MM.1S (cell line): ENCODE measurements at regions not wholly inside any gene's neighbourhood (a gene's known extent, or its start where the extent isn't known, plus 50 kb on each side); places are given as distances from the start of the nearest gene placed in this dataset.

Source experiments
- DNase-seq: peaks from one replicate; pipeline ENCODE4 v3.0.0-alpha.2; 2015
- H2AFZ ChIP-seq: fragments of 300-600 bp; sonication (generic); 2 replicates; pipeline ENCODE4 v1.6.0; 2016; ENCODE audit warnings: antibody characterized with exemption, low read length
- H3F3A ChIP-seq: fragments of 300-600 bp; sonication (generic); 2 replicates; pipeline ENCODE4 v1.6.1; 2016; ENCODE audit warnings: mild to moderate bottlenecking, antibody characterized with exemption, low read length, moderate library complexity, mixed read lengths; ENCODE audit not compliant: insufficient read depth
- H3K27ac ChIP-seq: fragments of 300-600 bp; sonication (generic); 2 replicates; pipeline ENCODE4 v1.5.1; 2016; ENCODE audit warnings: mild to moderate bottlenecking, low read length
- H3K27me3 ChIP-seq: fragments of 300-600 bp; sonication (generic); replicated peaks from 2 replicates; pipeline ENCODE4 v1.6.0; 2016; ENCODE audit warnings: low read length; ENCODE audit not compliant: insufficient read depth
- H3K36me3 ChIP-seq: fragments of 300-600 bp; sonication (generic); replicated peaks from 2 replicates; pipeline ENCODE4 v1.6.1; 2016; ENCODE audit warnings: mild to moderate bottlenecking, low read length, mixed read lengths; ENCODE audit not compliant: insufficient read depth
- H3K4me1 ChIP-seq: fragments of 300-600 bp; sonication (generic); 2 replicates; pipeline ENCODE4 v1.6.1; 2016; ENCODE audit warnings: low read length, mixed read lengths
- H3K4me2 ChIP-seq: fragments of 300-600 bp; sonication (generic); 2 replicates; pipeline ENCODE4 v1.6.0; 2016; ENCODE audit warnings: low read depth, low read length
- H3K4me3 ChIP-seq: fragments of 300-600 bp; sonication (generic); 2 replicates; pipeline ENCODE4 v1.5.1; 2016; ENCODE audit warnings: low read length, mixed read lengths
- H3K79me2 ChIP-seq: fragments of 300-600 bp; sonication (generic); 2 replicates; pipeline ENCODE4 v1.6.1; 2016; ENCODE audit warnings: mixed run types, low read length, mixed read lengths
- H3K9ac ChIP-seq: fragments of 300-600 bp; sonication (generic); 2 replicates; pipeline ENCODE4 v1.6.1; 2016; ENCODE audit warnings: low read length, mixed read lengths
- H3K9me2 ChIP-seq: fragments of 300-600 bp; sonication (generic); replicated peaks from 2 replicates; pipeline ENCODE4 v1.6.1; 2016; ENCODE audit warnings: mild to moderate bottlenecking, low read length, mixed read lengths; ENCODE audit not compliant: insufficient read depth
- H3K9me3 ChIP-seq: fragments of 300-600 bp; sonication (generic); replicated peaks from 2 replicates; pipeline ENCODE4 v1.6.1; 2016; ENCODE audit warnings: mild to moderate bottlenecking, low read length, mixed read lengths; ENCODE audit not compliant: insufficient read depth
- H4K20me1 ChIP-seq: fragments of 300-600 bp; sonication (generic); 2 replicates; pipeline ENCODE4 v1.6.1; 2016; ENCODE audit warnings: mild to moderate bottlenecking, low read length, moderate library complexity, mixed read lengths; ENCODE audit not compliant: insufficient read depth
- CTCF ChIP-seq: fragments of 300-600 bp; sonication (generic); IDR thresholded peaks from 2 replicates; pipeline ENCODE4 v1.5.1; 2016; ENCODE audit warnings: antibody characterized with exemption, low read length, mixed read lengths
- EZH2 ChIP-seq: fragments of 300-600 bp; sonication (generic); optimal IDR thresholded peaks from 2 replicates; pipeline ENCODE3; 2017; ENCODE audit warnings: low read depth, mild to moderate bottlenecking, antibody characterized with exemption, low read length, mixed read lengths
- EZH2phosphoT487 ChIP-seq: fragments of 300-600 bp; sonication (generic); IDR thresholded peaks from 2 replicates; pipeline ENCODE4 v1.6.1; 2018; ENCODE audit warnings: antibody characterized with exemption, low read length

GRCh38 chr18:30328839-30329238 is 713.7 kb downstream of the DSC3 start:
- Histone ChIP-seq H3K4me2 (no peak overlapping the region), H3K27me3 (no peaks in the 10 kb centered on the region), H3K4me1 (no peaks in the 10 kb centered on the region), H3K4me3 (no peak overlapping the region), H3K36me3 (no peaks in the 10 kb centered on the region), H3K79me2 (no peaks in the 10 kb centered on the region), H3K9ac (no peak overlapping the region), H3K9me3 (no peaks in the 10 kb centered on the region), H3K27ac (no peak overlapping the region), H4K20me1 (no peaks in the 10 kb centered on the region), H2AFZ (no peak overlapping the region), H3K9me2 (no peaks in the 10 kb centered on the region), H3F3A (no peaks in the 10 kb centered on the region)
- no peak for TF ChIP-seq CTCF
- TF ChIP-seq EZH2phosphoT487, result no peak
- TF ChIP-seq EZH2, result no peak
- DNase-seq, result no peak

GRCh38 chr18:30302181-30302580 is 740.4 kb downstream of the DSC3 start:
- Histone ChIP-seq H3K9ac (no peak overlapping the region), H3K27ac (no peak overlapping the region), H2AFZ (no peak overlapping the region), H3K4me1 (no peaks in the 10 kb centered on the region), H3K9me3 (no peaks in the 10 kb centered on the region), H3K79me2 (no peaks in the 10 kb centered on the region), H3F3A (no peaks in the 10 kb centered on the region), H3K27me3 (no peaks in the 10 kb centered on the region), H3K4me3 (no peak overlapping the region), H3K9me2 (no peaks in the 10 kb centered on the region), H3K36me3 (no peaks in the 10 kb centered on the region), H3K4me2 (no peak overlapping the region), H4K20me1 (no peaks in the 10 kb centered on the region)
- no peak for DNase-seq
- TF ChIP-seq EZH2 (no peak), CTCF (no peak), EZH2phosphoT487 (no peak)

- H3K4me3 ChIP-seq, result no peak overlapping the region
- no peaks in the 10 kb centered on the region for H3K36me3 ChIP-seq
- no peak overlapping the region for H3K9ac ChIP-seq
- H4K20me1 ChIP-seq, result no peaks in the 10 kb centered on the region
- no peak overlapping the region for H2AFZ ChIP-seq
- H3K27me3 ChIP-seq, result no peaks in the 10 kb centered on the region
- no peak for TF ChIP-seq CTCF
- no peak for TF ChIP-seq EZH2phosphoT487
- no peak for TF ChIP-seq EZH2
- DNase-seq, result no peak
- no peaks in the 10 kb centered on the region for H3K4me1 ChIP-seq
- no peaks in the 10 kb centered on the region for H3F3A ChIP-seq
- no peak overlapping the region for H3K4me2 ChIP-seq
- H3K9me3 ChIP-seq, result no peaks in the 10 kb centered on the region
- no peaks in the 10 kb centered on the region for H3K79me2 ChIP-seq
- H3K9me2 ChIP-seq, result no peaks in the 10 kb centered on the region
- H3K27ac ChIP-seq, result no peak overlapping the region
These were observed 743.8 kb downstream of the DSC3 start for GRCh38 chr18:30298769-30299168.
